Endodermal cell (in vitro differentiated cells): ENCODE measurements at regions not wholly inside any gene's neighbourhood (a gene's known extent, or its start where the extent isn't known, plus 50 kb on each side); places are given as distances from the start of the nearest gene placed in this dataset.

Experiments used
- DNase-seq: peaks from one replicate; pipeline ENCODE4 v3.0.0-alpha.2; 2017
- H3K27ac ChIP-seq: 2 replicates; pipeline ENCODE4 v1.5.1; 2013; ENCODE audit warnings: mild to moderate bottlenecking, low read depth, low read length, moderate library complexity
- H3K27me3 ChIP-seq: 2 replicates; pipeline ENCODE4 v1.6.1; 2013; ENCODE audit warnings: mild to moderate bottlenecking, low read length, moderate library complexity; ENCODE audit not compliant: insufficient read depth, control insufficient read depth, poor library complexity, severe bottlenecking
- H3K36me3 ChIP-seq: 2 replicates; pipeline ENCODE4 v1.7.0; 2013; ENCODE audit warnings: mild to moderate bottlenecking, low read length, moderate library complexity; ENCODE audit not compliant: control insufficient read depth, insufficient read depth
- H3K4me1 ChIP-seq: one replicate; pipeline ENCODE4 v1.7.0; 2013; ENCODE audit warnings: low read length; ENCODE audit not compliant: control insufficient read depth, insufficient read depth
- H3K4me3 ChIP-seq: 2 replicates; pipeline ENCODE4 v1.5.1; 2013; ENCODE audit warnings: mild to moderate bottlenecking, low read length, moderate library complexity
- H3K9ac ChIP-seq: 2 replicates; pipeline ENCODE4 v1.6.1; 2013; ENCODE audit warnings: mild to moderate bottlenecking, low read length, moderate library complexity; ENCODE audit not compliant: poor library complexity, severe bottlenecking; ENCODE audit errors: extremely low read depth
- H3K9me3 ChIP-seq: 2 replicates; pipeline ENCODE4 v1.6.1; 2013; ENCODE audit warnings: mild to moderate bottlenecking, low read length, moderate library complexity; ENCODE audit not compliant: control insufficient read depth
- H3K27ac Mint-ChIP-seq: 2 replicates; pipeline ENCODE4 v1.8.0; 2020; ENCODE audit warnings: mixed read lengths
- H3K27me3 Mint-ChIP-seq: 2 replicates; pipeline ENCODE4 v1.8.0; 2021; ENCODE audit warnings: mild to moderate bottlenecking, mixed read lengths; ENCODE audit not compliant: insufficient read depth
- H3K36me3 Mint-ChIP-seq: 2 replicates; pipeline ENCODE4 v1.8.0; 2020; ENCODE audit warnings: low read depth, mixed read lengths
- H3K4me1 Mint-ChIP-seq: 2 replicates; pipeline ENCODE4 v1.8.0; 2020; ENCODE audit warnings: mixed read lengths
- H3K4me3 Mint-ChIP-seq: 2 replicates; pipeline ENCODE4 v1.8.0; 2020; ENCODE audit warnings: mild to moderate bottlenecking, moderate library complexity, mixed read lengths
- H3K9me3 Mint-ChIP-seq: 2 replicates; pipeline ENCODE4 v1.8.0; 2020; ENCODE audit warnings: mild to moderate bottlenecking, mixed read lengths
- WGBS, 2 experiments: methylation state at CpG; one replicate each; pipeline versions ENCODE4 v1.1.5 to v1.1.7; 2013; ENCODE audit warnings: missing lambda C conversion rate in 2 of 2, mixed read lengths in 1 of 2; ENCODE audit not compliant: insufficient coverage in 1 of 2, insufficient read length in 1 of 2; 5-methylcytosine and 5-hydroxymethylcytosine counted together
- TF ChIP-seq, protein P1 (sequence below): fragments of 200-600 bp; sonication (generic); conservative IDR thresholded peaks from 2 replicates; pipeline ENCODE4 v1.5.0; 2021; ENCODE audit warnings: antibody characterized with exemption, mild to moderate bottlenecking

DNA sequence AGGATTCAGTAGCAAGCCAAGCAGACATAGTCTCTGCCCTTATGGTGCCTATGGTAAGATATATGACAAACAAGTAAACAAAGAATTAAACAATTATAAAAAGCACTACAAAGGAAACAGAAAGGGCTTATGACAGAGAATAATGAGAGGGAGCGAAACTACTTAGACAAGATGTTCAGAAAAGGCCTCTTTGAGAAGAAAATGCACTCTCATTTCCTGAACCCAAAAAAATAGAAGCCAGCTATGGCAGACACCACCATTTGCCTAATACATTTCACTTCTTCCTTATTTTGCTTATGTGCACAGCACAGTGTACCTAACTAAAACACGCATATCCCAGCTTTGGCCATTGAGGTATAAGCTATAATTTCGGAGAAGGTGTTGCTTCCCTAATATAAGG, 465.5 kb upstream of the PPP2R3A start:
- H3K4me3 ChIP-seq, result no peak overlapping the region
- no peak for DNase-seq
- TF ChIP-seq, protein P1, sequence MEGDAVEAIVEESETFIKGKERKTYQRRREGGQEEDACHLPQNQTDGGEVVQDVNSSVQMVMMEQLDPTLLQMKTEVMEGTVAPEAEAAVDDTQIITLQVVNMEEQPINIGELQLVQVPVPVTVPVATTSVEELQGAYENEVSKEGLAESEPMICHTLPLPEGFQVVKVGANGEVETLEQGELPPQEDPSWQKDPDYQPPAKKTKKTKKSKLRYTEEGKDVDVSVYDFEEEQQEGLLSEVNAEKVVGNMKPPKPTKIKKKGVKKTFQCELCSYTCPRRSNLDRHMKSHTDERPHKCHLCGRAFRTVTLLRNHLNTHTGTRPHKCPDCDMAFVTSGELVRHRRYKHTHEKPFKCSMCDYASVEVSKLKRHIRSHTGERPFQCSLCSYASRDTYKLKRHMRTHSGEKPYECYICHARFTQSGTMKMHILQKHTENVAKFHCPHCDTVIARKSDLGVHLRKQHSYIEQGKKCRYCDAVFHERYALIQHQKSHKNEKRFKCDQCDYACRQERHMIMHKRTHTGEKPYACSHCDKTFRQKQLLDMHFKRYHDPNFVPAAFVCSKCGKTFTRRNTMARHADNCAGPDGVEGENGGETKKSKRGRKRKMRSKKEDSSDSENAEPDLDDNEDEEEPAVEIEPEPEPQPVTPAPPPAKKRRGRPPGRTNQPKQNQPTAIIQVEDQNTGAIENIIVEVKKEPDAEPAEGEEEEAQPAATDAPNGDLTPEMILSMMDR, result no peak
- peaks cover 41% of the 10 kb centered on the region for H3K27me3 ChIP-seq
- Mint-ChIP-seq H3K4me1 (peaks cover 5% of the 10 kb centered on the region), H3K27me3 (peaks cover 18% of the 10 kb centered on the region), H3K27ac (no peak overlapping the region), H3K4me3 (no peak overlapping the region), H3K9me3 (no peaks in the 10 kb centered on the region), H3K36me3 (no peaks in the 10 kb centered on the region)
- no peak overlapping the region for H3K27ac ChIP-seq
- no peak overlapping the region for H3K9ac ChIP-seq
- no peaks in the 10 kb centered on the region for H3K9me3 ChIP-seq
- H3K36me3 ChIP-seq, result no peaks in the 10 kb centered on the region
- no peaks in the 10 kb centered on the region for H3K4me1 ChIP-seq
- WGBS, 2 experiments, result 96 to 100% methylated on average over 1 to 3 of the region's 3 CpGs

DNA sequence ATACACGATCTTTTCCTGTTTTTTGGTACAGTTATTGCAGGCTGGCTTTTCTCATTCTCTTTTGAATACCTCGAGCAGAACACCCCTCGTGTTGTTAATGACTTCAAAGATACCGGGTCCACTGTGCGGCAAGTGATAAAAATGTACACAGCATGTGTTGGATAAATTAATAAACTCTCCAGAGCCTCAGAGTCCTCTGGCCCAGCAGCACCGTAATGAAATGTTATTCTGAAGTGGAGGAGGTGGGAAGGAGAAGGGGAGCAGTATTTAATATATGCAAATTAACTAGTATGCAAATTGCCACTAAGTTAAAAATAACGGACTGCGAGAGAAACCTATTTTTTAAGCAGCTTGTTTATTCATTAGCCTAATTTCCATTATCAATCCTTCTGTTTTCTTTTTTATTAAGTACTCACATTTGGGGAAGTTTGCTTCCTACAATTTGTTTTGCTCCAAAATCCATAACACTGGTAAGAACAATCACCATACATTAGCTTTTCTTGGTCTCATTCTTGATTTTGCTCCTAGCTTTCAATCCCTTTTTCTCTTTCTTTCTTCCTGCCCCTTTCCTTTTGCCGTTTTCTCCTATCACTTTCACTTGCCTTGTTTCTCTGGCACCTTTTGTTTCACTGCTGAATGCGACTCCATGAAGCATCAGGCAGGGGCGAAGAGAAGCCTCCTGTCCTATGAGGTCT, 462.3 kb upstream of the PPP2R3A start:
- H3K9me3 ChIP-seq, result no peaks in the 10 kb centered on the region
- peak overlapping the region; percentile 9 for H3K4me3 Mint-ChIP-seq
- 74 to 75% methylated on average over 9 to 11 of the region's 11 CpGs for WGBS, 2 experiments

DNA sequence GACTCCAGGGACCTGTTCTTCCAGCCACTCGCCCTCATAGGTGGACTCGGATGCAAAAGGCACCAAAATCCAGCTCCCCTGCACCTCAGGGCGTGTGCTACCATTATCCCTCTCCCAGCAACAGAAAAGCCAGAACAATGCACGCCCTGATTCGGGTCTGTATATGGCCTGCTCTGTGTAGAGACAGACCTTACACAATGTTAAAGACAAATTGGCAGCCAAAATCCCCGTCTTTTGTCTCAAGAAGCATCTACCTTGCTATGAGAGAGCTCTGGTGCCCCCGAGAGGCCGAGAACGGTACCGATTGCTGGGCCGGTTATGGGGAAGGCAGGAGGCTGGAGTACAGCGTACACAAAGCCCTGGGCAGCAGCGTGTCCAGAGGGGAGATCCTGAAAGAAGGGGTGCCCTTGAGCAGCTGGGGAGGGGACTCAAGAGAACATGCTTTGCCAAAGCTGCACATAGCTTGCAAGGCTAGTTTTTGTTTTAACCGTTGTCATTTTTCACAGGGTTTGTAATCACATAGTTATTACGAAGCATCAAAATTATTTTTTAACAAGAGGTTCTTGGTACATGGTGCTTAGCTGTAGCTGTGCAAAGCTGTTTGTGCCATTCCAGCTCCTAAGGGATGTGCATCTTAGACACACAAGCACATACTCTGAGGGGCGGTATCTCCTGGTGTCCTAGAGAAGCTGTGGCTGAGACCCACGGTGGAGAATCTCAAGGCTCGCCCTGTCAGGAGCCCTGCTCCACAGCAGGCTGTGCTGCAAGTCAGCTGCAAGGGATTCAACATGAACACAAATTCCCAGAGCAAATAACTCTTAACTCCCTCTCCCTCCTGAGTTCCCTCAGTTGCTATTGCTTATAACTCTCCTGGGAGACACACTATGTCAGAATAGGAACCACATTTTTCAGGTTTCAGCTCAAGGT, 461.5 kb upstream of the PPP2R3A start:
- H3K27ac Mint-ChIP-seq, result peak overlapping the region; percentile 5
- no peaks in the 10 kb centered on the region for H3K36me3 Mint-ChIP-seq
- peak; percentile 97 for DNase-seq
- 24 to 34% methylated on average over 12 to 18 of the region's 18 CpGs for WGBS, 2 experiments
- Histone ChIP-seq H3K4me3 (no peak overlapping the region), H3K9ac (no peak overlapping the region), H3K36me3 (no peaks in the 10 kb centered on the region), H3K9me3 (no peaks in the 10 kb centered on the region), H3K27me3 (peaks cover 49% of the 10 kb centered on the region), H3K4me1 (no peaks in the 10 kb centered on the region), H3K27ac (no peak overlapping the region)
- H3K9me3 Mint-ChIP-seq, result peaks cover 3% of the 10 kb centered on the region
- H3K4me3 Mint-ChIP-seq, result peak overlapping the region; percentile 9
- H3K27me3 Mint-ChIP-seq, result peaks cover 18% of the 10 kb centered on the region
- peaks cover 5% of the 10 kb centered on the region for H3K4me1 Mint-ChIP-seq
- TF ChIP-seq, protein P1, result peak; percentile 90

More for the DNA sequence above, 462.3 kb upstream of the PPP2R3A start:
- peaks cover 5% of the 10 kb centered on the region for H3K4me1 Mint-ChIP-seq
- H3K27ac Mint-ChIP-seq, result peak overlapping the region; percentile 5
- peaks cover 18% of the 10 kb centered on the region for H3K27me3 Mint-ChIP-seq
- no peak overlapping the region for H3K9ac ChIP-seq
- no peak overlapping the region for H3K27ac ChIP-seq
- H3K9me3 Mint-ChIP-seq, result no peaks in the 10 kb centered on the region
- TF ChIP-seq, protein P1, result no peak
- no peaks in the 10 kb centered on the region for H3K36me3 Mint-ChIP-seq
- no peak overlapping the region for H3K4me3 ChIP-seq
- no peaks in the 10 kb centered on the region for H3K36me3 ChIP-seq
- no peaks in the 10 kb centered on the region for H3K4me1 ChIP-seq
- DNase-seq, result no peak
- H3K27me3 ChIP-seq, result peaks cover 49% of the 10 kb centered on the region
